GM12872 (cell line): ENCODE measurements at regions not wholly inside any gene's neighbourhood (a gene's known extent, or its start where the extent isn't known, plus 50 kb on each side); places are given as distances from the start of the nearest gene placed in this dataset.

Source experiments
- CTCF ChIP-seq: IDR thresholded peaks from 3 replicates; pipeline ENCODE4 v1.5.1; 2011; ENCODE audit warnings: low read depth, mild to moderate bottlenecking, low read length, moderate library complexity; ENCODE audit not compliant: insufficient read depth

- no peak for TF ChIP-seq CTCF
These were observed 320.6 kb downstream of the SV2B start for GRCh38 chr15:91420689-91421088.

- no peak for TF ChIP-seq CTCF
These were observed 322.7 kb downstream of the SV2B start for GRCh38 chr15:91422797-91423196.

- no peak for TF ChIP-seq CTCF
These were observed 323.9 kb downstream of the SV2B start for GRCh38 chr15:91424001-91424400.

- TF ChIP-seq CTCF = no peak
These were observed 326.4 kb downstream of the SV2B start for GRCh38 chr15:91426412-91426811.

GRCh38 chr15:91429973-91430372, 329.9 kb downstream of the SV2B start:
- TF ChIP-seq CTCF = no peak

GRCh38 chr15:91431041-91431715, 331.1 kb downstream of the SV2B start:
- TF ChIP-seq CTCF = no peak

GRCh38 chr15:91435113-91435512, 335.1 kb downstream of the SV2B start:
- no peak for TF ChIP-seq CTCF
